ENCODE measurements at regions not wholly inside any gene's neighbourhood (a gene's known extent, or its start where the extent isn't known, plus 50 kb on each side); places are given as distances from the start of the nearest gene placed in this dataset.

DNA sequence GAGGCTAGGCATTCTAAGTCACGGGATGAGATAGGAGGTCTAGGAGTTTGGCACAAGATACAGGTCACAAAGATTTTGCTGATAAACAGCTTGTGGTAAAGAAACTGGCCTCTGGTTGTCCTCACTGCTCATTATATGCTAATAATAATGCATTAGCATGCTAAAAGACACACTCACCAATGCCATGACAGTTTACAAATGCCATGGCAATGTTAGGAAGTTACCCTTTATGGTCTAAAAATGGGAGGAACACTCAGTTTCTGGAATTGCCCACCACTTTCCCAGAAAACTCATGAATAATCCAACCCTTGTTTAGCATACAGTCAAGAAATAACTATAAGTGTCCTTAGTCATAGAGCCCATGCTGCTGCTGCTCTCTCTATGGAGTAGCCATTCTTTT lies 286.9 kb downstream of the ZNF674 start (continued):
- TF ChIP-seq MTA2 (IDR thresholded peaks at IDR 0.05; ENCODE audit: low read depth) (no peak), MCM7 (IDR thresholded peaks at IDR 0.05) (no peak), NFXL1 (CRISPR knock-in tag; IDR thresholded peaks at IDR 0.05) (no peak), MXI1 (IDR thresholded peaks at IDR 0.05; ENCODE audit: low read depth, low read length) (no peak)
- TF ChIP-seq, protein P1, sequence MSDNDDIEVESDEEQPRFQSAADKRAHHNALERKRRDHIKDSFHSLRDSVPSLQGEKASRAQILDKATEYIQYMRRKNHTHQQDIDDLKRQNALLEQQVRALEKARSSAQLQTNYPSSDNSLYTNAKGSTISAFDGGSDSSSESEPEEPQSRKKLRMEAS (CRISPR knock-in tag; IDR thresholded peaks at IDR 0.05) = no peak
- TF ChIP-seq, protein P2, sequence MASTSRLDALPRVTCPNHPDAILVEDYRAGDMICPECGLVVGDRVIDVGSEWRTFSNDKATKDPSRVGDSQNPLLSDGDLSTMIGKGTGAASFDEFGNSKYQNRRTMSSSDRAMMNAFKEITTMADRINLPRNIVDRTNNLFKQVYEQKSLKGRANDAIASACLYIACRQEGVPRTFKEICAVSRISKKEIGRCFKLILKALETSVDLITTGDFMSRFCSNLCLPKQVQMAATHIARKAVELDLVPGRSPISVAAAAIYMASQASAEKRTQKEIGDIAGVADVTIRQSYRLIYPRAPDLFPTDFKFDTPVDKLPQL (IDR thresholded peaks at IDR 0.05; ENCODE audit: extremely low read depth, insufficient read length) = no peak

DNA sequence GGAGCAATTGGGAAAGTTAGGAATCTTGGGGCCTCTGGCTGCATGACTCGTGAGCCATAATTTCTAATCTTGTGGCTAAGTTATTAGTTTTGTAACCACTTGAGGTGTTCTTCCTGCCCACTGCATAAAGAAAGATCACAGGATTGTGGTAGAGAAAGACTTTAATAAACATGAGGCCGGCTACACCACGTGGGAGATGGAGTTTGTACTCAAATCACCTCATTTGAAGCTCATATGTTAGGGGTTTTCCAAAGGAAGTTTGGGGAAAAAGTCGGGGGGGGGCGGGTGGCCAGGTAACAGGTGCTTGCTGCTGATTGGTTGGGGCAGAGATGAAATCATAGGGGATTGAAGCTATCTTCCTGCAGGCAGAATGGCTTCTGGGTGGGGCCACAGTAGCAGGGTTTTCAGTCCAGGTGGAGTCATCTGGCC lies 287.8 kb downstream of the ZNF674 start:
- Histone ChIP-seq H3K9ac (ENCODE audit: insufficient read depth in 1 of 2, low read depth in 2 of 2, low read length in 2 of 2) (no peak overlapping the region), H4K20me1 (replicated peaks; ENCODE audit: control insufficient read depth, insufficient read depth, low read length) (no peaks in the 10 kb centered on the region), H3K4me2 (ENCODE audit: insufficient read depth, low read length) (no peak overlapping the region), H3K27me3 (ENCODE audit: control insufficient read depth in 2 of 2, insufficient read depth in 2 of 2, low read length in 2 of 2) (no peaks in the 10 kb centered on the region), H2AFZ (ENCODE audit: low read depth, low read length) (no peak overlapping the region), H3K79me2 (ENCODE audit: control insufficient read depth, insufficient read depth, low read length) (no peaks in the 10 kb centered on the region), H3K36me3 (ENCODE audit: control insufficient read depth, insufficient read depth, low read length) (no peaks in the 10 kb centered on the region), H3K4me1 (replicated peaks in 1 of 2; ENCODE audit: control insufficient read depth in 2 of 2, insufficient read depth in 2 of 2, low read length in 2 of 2) (no peaks in the 10 kb centered on the region), H3K27ac (ENCODE audit: extremely low read depth, low read depth, low read length) (no peak overlapping the region), H3K9me3 (replicated peaks; ENCODE audit: control insufficient read depth, insufficient read depth, low read depth, low read length) (no peaks in the 10 kb centered on the region), H3K4me3 (no peak overlapping the region), H3K9me1 (ENCODE audit: control insufficient read depth, insufficient read depth, low read length) (no peaks in the 10 kb centered on the region)
- ATAC-seq = no peak
- TF ChIP-seq NEUROD1 (IDR thresholded peaks at IDR 0.05; ENCODE audit: borderline replicate concordance, low read depth, low read length, partially characterized antibody) (no peak), RFX1 (IDR thresholded peaks at IDR 0.05) (no peak), ETV1 (tag; conservative IDR thresholded peaks at IDR 0.05; ENCODE audit: low read depth) (no peak), ZNF785 (CRISPR knock-in tag; IDR thresholded peaks at IDR 0.05) (no peak), DNMT1 (IDR thresholded peaks at IDR 0.05) (no peak)
- POLR2A ChIA-PET = no interaction called here
- 0% methylated on average over 3 of the region's 5 CpGs for WGBS (ENCODE audit: insufficient coverage, low coverage, missing lambda C conversion rate)
- in situ Hi-C loops (cut with MboI) = no loop called here
- no peak for DNase-seq (ENCODE audit: extremely low read depth in 1 of 4, low spot score in 3 of 4)
- CTCF ChIA-PET (ENCODE audit: low intra/inter-chr PET ratio) = no interaction called here
- BruUV-seq (replicated peaks) = no TSS peak
- intact Hi-C loops (cut with micrococcal nuclease) = no loop called here
- no peak for FAIRE-seq
